SK-N-SH treated with all-trans-retinoic acid at 6 μM for 48 hours (cell line): ENCODE measurements at regions not wholly inside any gene's neighbourhood (a gene's known extent, or its start where the extent isn't known, plus 50 kb on each side); places are given as distances from the start of the nearest gene placed in this dataset.

Source experiments
- ATAC-seq: fragments of 200-7000 bp; cut with Tn5 transposase; 3 replicates; pipeline ENCODE4 v1.9.1; 2020; ENCODE audit warnings: mild to moderate bottlenecking, moderate library complexity
- ARNTL ChIP-seq: fragments of 450-650 bp; formaldehyde crosslinking; IDR thresholded peaks from 2 replicates; pipeline ENCODE4 v1.5.0; 2020; ENCODE audit warnings: low read depth, mild to moderate bottlenecking, moderate library complexity, borderline replicate concordance
- BACH2 ChIP-seq: fragments of 250-450 bp; sonication (Bioruptor Pico); IDR thresholded peaks from 2 replicates; pipeline ENCODE4 v1.9.0; 2021; ENCODE audit warnings: mild to moderate bottlenecking, borderline replicate concordance
- CREB5 ChIP-seq: fragments of 250-450 bp; sonication (Bioruptor Pico); IDR thresholded peaks from 2 replicates; pipeline ENCODE4 v1.5.1; 2020; ENCODE audit warnings: low read depth, mild to moderate bottlenecking, moderate library complexity
- CSDC2 ChIP-seq: fragments of 250-450 bp; sonication (Bioruptor Pico); IDR thresholded peaks from 2 replicates; pipeline ENCODE4 v1.5.0; 2020; ENCODE audit warnings: mild to moderate bottlenecking, moderate library complexity
- CSRNP3 ChIP-seq: fragments of 250-450 bp; sonication (Bioruptor Pico); IDR thresholded peaks from 2 replicates; pipeline ENCODE4 v1.5.1; 2021; ENCODE audit warnings: mild to moderate bottlenecking, moderate library complexity
- ESRRG ChIP-seq: fragments of 250-450 bp; sonication (Bioruptor Pico); IDR thresholded peaks from 2 replicates; pipeline ENCODE4 v1.6.1; 2021; ENCODE audit warnings: mild to moderate bottlenecking
- GLIS3 ChIP-seq: fragments of 250-450 bp; sonication (Bioruptor Pico); IDR thresholded peaks from 2 replicates; pipeline ENCODE4 v1.5.0; 2020; ENCODE audit warnings: mild to moderate bottlenecking, moderate library complexity
- OSR1 ChIP-seq: fragments of 250-450 bp; sonication (Bioruptor Pico); IDR thresholded peaks from 2 replicates; pipeline ENCODE4 v1.8.0; 2022; ENCODE audit warnings: moderate library complexity, mild to moderate bottlenecking, inconsistent platforms
- PATZ1 ChIP-seq: fragments of 250-450 bp; sonication (Bioruptor Pico); IDR thresholded peaks from 2 replicates; pipeline ENCODE4 v1.8.0; 2020; ENCODE audit warnings: mild to moderate bottlenecking, moderate library complexity, borderline replicate concordance
- POU6F1 ChIP-seq: fragments of 250-450 bp; sonication (Bioruptor Pico); IDR thresholded peaks from 2 replicates; pipeline ENCODE4 v1.8.0; 2021; ENCODE audit warnings: low read depth, mild to moderate bottlenecking, moderate library complexity, borderline replicate concordance
- PPARA ChIP-seq: fragments of 250-450 bp; sonication (Bioruptor Pico); IDR thresholded peaks from 2 replicates; pipeline ENCODE4 v1.5.0; 2020; ENCODE audit warnings: mild to moderate bottlenecking, borderline replicate concordance
- RARB ChIP-seq: fragments of 250-450 bp; sonication (Bioruptor Pico); IDR thresholded peaks from 2 replicates; pipeline ENCODE4 v1.8.0; 2021; ENCODE audit warnings: mild to moderate bottlenecking, moderate library complexity
- SNAI2 ChIP-seq: fragments of 250-450 bp; sonication (Bioruptor Pico); IDR thresholded peaks from 2 replicates; pipeline ENCODE4 v1.5.0; 2020; ENCODE audit warnings: mild to moderate bottlenecking, moderate library complexity
- TCF4 ChIP-seq: fragments of 250-450 bp; sonication (Bioruptor Pico); IDR thresholded peaks from 2 replicates; pipeline ENCODE4 v1.8.0; 2021; ENCODE audit warnings: mild to moderate bottlenecking, moderate library complexity, borderline replicate concordance
- ZC3H10 ChIP-seq: fragments of 250-450 bp; sonication (Bioruptor Pico); IDR thresholded peaks from 2 replicates; pipeline ENCODE4 v1.5.1; 2021; ENCODE audit warnings: mild to moderate bottlenecking, moderate library complexity
- ZFP3 ChIP-seq: fragments of 250-450 bp; sonication (Bioruptor Pico); IDR thresholded peaks from 2 replicates; pipeline ENCODE4 v1.5.0; 2020; ENCODE audit warnings: mild to moderate bottlenecking, moderate library complexity
- ZFP30 ChIP-seq: fragments of 450-650 bp; formaldehyde crosslinking; IDR thresholded peaks from 2 replicates; pipeline ENCODE4 v1.5.0; 2022; ENCODE audit warnings: mild to moderate bottlenecking, moderate library complexity
- ZNF565 ChIP-seq: fragments of 450-650 bp; formaldehyde crosslinking; conservative IDR thresholded peaks from 2 replicates; pipeline ENCODE4 v1.5.0; 2020; ENCODE audit warnings: low read depth, mild to moderate bottlenecking, moderate library complexity
- ZNF70 ChIP-seq: fragments of 450-650 bp; formaldehyde crosslinking; IDR thresholded peaks from 2 replicates; pipeline ENCODE4 v1.5.0; 2020; ENCODE audit warnings: mild to moderate bottlenecking, moderate library complexity
- ZNF8 ChIP-seq: fragments of 450-650 bp; formaldehyde crosslinking; IDR thresholded peaks from 2 replicates; pipeline ENCODE4 v1.5.0; 2020; ENCODE audit warnings: mild to moderate bottlenecking, moderate library complexity

GRCh38 chr10:78865931-78866717 lies 202.6 kb upstream of the ZMIZ1 start:
- no peak for ATAC-seq
- TF ChIP-seq POU6F1 (CRISPR knock-in tag) (no peak), CSDC2 (no peak), CSRNP3 (CRISPR knock-in tag) (no peak), ZNF8 (no peak), CREB5 (CRISPR knock-in tag) (no peak), ZFP3 (CRISPR knock-in tag) (no peak), ZC3H10 (CRISPR knock-in tag) (no peak)

GRCh38 chr10:78866731-78867554 lies 201.8 kb upstream of the ZMIZ1 start:
- TF ChIP-seq ZNF565 (CRISPR knock-in tag): no peak
- no peak; the same call in 2 of the 3 replicates for ATAC-seq

- TF ChIP-seq ZFP30: no peak
- TF ChIP-seq SNAI2 (CRISPR knock-in tag): no peak
- no peak for TF ChIP-seq ESRRG (CRISPR knock-in tag)
- TF ChIP-seq BACH2 (CRISPR knock-in tag): no peak
- TF ChIP-seq PATZ1 (CRISPR knock-in tag): no peak
- TF ChIP-seq ZC3H10 (CRISPR knock-in tag): no peak
- no peak for TF ChIP-seq OSR1 (CRISPR knock-in tag)
- TF ChIP-seq ZNF70 (CRISPR knock-in tag): no peak
- no peak for TF ChIP-seq RARB
- no peak for TF ChIP-seq CSRNP3 (CRISPR knock-in tag)
- TF ChIP-seq TCF4 (CRISPR knock-in tag): no peak
- TF ChIP-seq CSDC2: no peak
- no peak for TF ChIP-seq GLIS3 (CRISPR knock-in tag)
- no peak for TF ChIP-seq POU6F1 (CRISPR knock-in tag)
- TF ChIP-seq ZFP3 (CRISPR knock-in tag): no peak
- no peak for TF ChIP-seq PPARA (CRISPR knock-in tag)
- TF ChIP-seq CREB5 (CRISPR knock-in tag): no peak
- TF ChIP-seq ARNTL (CRISPR knock-in tag): no peak
- TF ChIP-seq, all 23 proteins: peak for 0
- no peak for ATAC-seq
These were observed 201.2 kb upstream of the ZMIZ1 start for GRCh38 chr10:78867555-78867939.
